DOHH2 (cell line): ENCODE measurements at regions not wholly inside any gene's neighbourhood (a gene's known extent, or its start where the extent isn't known, plus 50 kb on each side); places are given as distances from the start of the nearest gene placed in this dataset.

Experiments used
- H3F3A ChIP-seq: fragments of 200-600 bp; sonication (generic), shearing (Covaris generic); 2 replicates; pipeline ENCODE4 v1.6.0; 2016; ENCODE audit warnings: antibody characterized with exemption, mild to moderate bottlenecking; ENCODE audit not compliant: control insufficient read depth, insufficient read depth
- H3K27ac ChIP-seq: fragments of 200-600 bp; sonication (generic); 2 replicates; pipeline ENCODE4 v1.5.1; 2014; ENCODE audit warnings: low read depth, mild to moderate bottlenecking, low read length, moderate library complexity
- H3K27me3 ChIP-seq: fragments of 200-600 bp; sonication (generic); 2 replicates; pipeline ENCODE4 v1.6.1; 2014; ENCODE audit warnings: mild to moderate bottlenecking, low read length, mixed read lengths; ENCODE audit not compliant: control insufficient read depth
- H3K36me3 ChIP-seq: fragments of 200-600 bp; sonication (generic); 2 replicates; pipeline ENCODE4 v1.6.1; 2014; ENCODE audit warnings: mild to moderate bottlenecking, low read length, moderate library complexity, mixed read lengths; ENCODE audit not compliant: control insufficient read depth
- H3K4me1 ChIP-seq: fragments of 200-600 bp; sonication (generic); 2 replicates; pipeline ENCODE4 v1.6.1; 2014; ENCODE audit warnings: mild to moderate bottlenecking, low read length, mixed read lengths; ENCODE audit not compliant: control insufficient read depth
- H3K4me2 ChIP-seq: fragments of 200-600 bp; sonication (generic); 2 replicates; pipeline ENCODE4 v1.6.0; 2014; ENCODE audit warnings: mild to moderate bottlenecking, low read length, moderate library complexity
- H3K4me3 ChIP-seq: fragments of 200-600 bp; sonication (generic); 2 replicates; pipeline ENCODE4 v1.5.1; 2014; ENCODE audit warnings: mild to moderate bottlenecking, low read length, mixed read lengths
- H3K79me2 ChIP-seq: fragments of 200-600 bp; sonication (generic); 2 replicates; pipeline ENCODE4 v1.6.1; 2014; ENCODE audit warnings: mild to moderate bottlenecking, low read length, mixed read lengths; ENCODE audit not compliant: control insufficient read depth
- H3K9me2 ChIP-seq: fragments of 200-600 bp; sonication (generic); replicated peaks from 2 replicates; pipeline ENCODE4 v1.6.1; 2014; ENCODE audit warnings: mild to moderate bottlenecking, low read length, mixed read lengths; ENCODE audit not compliant: control insufficient read depth
- H3K9me3 ChIP-seq: fragments of 200-600 bp; sonication (generic); 2 replicates; pipeline ENCODE4 v1.6.1; 2014; ENCODE audit warnings: antibody characterized with exemption, low read length, mixed read lengths; ENCODE audit not compliant: control insufficient read depth, insufficient read depth
- H4K20me1 ChIP-seq: fragments of 200-600 bp; sonication (generic); 2 replicates; pipeline ENCODE4 v1.6.0; 2014; ENCODE audit warnings: low read depth, mild to moderate bottlenecking, antibody characterized with exemption, low read length, moderate library complexity; ENCODE audit not compliant: control insufficient read depth, insufficient read depth
- CTCF ChIP-seq: fragments of 200-600 bp; sonication (generic); IDR thresholded peaks from one replicate; pipeline ENCODE4 v1.5.1; 2014; ENCODE audit warnings: antibody characterized with exemption, mild to moderate bottlenecking, low read depth, low read length; ENCODE audit not compliant: poor library complexity, severe bottlenecking
- EZH2phosphoT487 ChIP-seq: fragments of 200-600 bp; sonication (generic); IDR thresholded peaks from 2 replicates; pipeline ENCODE4 v1.6.1; 2017; ENCODE audit warnings: borderline replicate concordance, mild to moderate bottlenecking, antibody characterized with exemption, low read length, moderate library complexity, mixed read lengths

- no peaks in the 10 kb centered on the region for H4K20me1 ChIP-seq
- no peak overlapping the region for H3K27ac ChIP-seq
- H3K9me2 ChIP-seq = no peaks in the 10 kb centered on the region
- 0 out of 2 replicates have a peak, but pooled peaks cover 2% of the 10 kb centered on the region for H3K9me3 ChIP-seq
- no peak overlapping the region for H3K4me2 ChIP-seq
- H3K4me3 ChIP-seq = no peak overlapping the region
- no peaks in the 10 kb centered on the region for H3K79me2 ChIP-seq
- no peaks in the 10 kb centered on the region for H3K36me3 ChIP-seq
- no peaks in the 10 kb centered on the region for H3K4me1 ChIP-seq
- no peak for TF ChIP-seq EZH2phosphoT487
- TF ChIP-seq CTCF = no peak
- no peaks in the 10 kb centered on the region for H3F3A ChIP-seq
- H3K27me3 ChIP-seq = peaks cover 16% of the 10 kb centered on the region
Observed at GRCh38 chr14:101076451-101077198, 173.1 kb upstream of the RTL1 start.

GRCh38 chr14:101077481-101078074, 174.1 kb upstream of the RTL1 start:
- Histone ChIP-seq H3F3A (no peaks in the 10 kb centered on the region), H3K36me3 (no peaks in the 10 kb centered on the region), H3K4me3 (no peak overlapping the region), H3K4me1 (no peaks in the 10 kb centered on the region), H3K9me2 (no peaks in the 10 kb centered on the region), H3K79me2 (no peaks in the 10 kb centered on the region), H3K27me3 (peaks cover 11% of the 10 kb centered on the region), H3K9me3 (0 out of 2 replicates have a peak, but pooled peaks cover 2% of the 10 kb centered on the region), H4K20me1 (no peaks in the 10 kb centered on the region), H3K27ac (no peak overlapping the region), H3K4me2 (no peak overlapping the region)
- TF ChIP-seq EZH2phosphoT487 (no peak), CTCF (no peak)

- H3K4me1 ChIP-seq = no peaks in the 10 kb centered on the region
- no peaks in the 10 kb centered on the region for H3K36me3 ChIP-seq
- TF ChIP-seq CTCF = no peak
- no peak for TF ChIP-seq EZH2phosphoT487
- H3K27ac ChIP-seq = no peak overlapping the region
- no peak overlapping the region for H3K4me3 ChIP-seq
- H3F3A ChIP-seq = no peaks in the 10 kb centered on the region
- H3K79me2 ChIP-seq = no peaks in the 10 kb centered on the region
- no peak overlapping the region for H3K4me2 ChIP-seq
- H3K27me3 ChIP-seq = peaks cover 6% of the 10 kb centered on the region
- no peaks in the 10 kb centered on the region for H3K9me2 ChIP-seq
- no peaks in the 10 kb centered on the region for H4K20me1 ChIP-seq
- H3K9me3 ChIP-seq = 0 out of 2 replicates have a peak, but pooled peaks cover 2% of the 10 kb centered on the region
Observed at GRCh38 chr14:101078170-101078891, 174.8 kb upstream of the RTL1 start.
